Thymus (tissue), 11 donors: ENCODE measurements at regions not wholly inside any gene's neighbourhood (a gene's known extent, or its start where the extent isn't known, plus 50 kb on each side); places are given as distances from the start of the nearest gene placed in this dataset.
"Not testable (repeated sequence)": the region's sequence is repeated elsewhere in the genome, so short reads cannot be mapped to it uniquely, and the experiment has no call there.

Experiments used
- DNase-seq, 9 donors: peaks; one replicate each; pipeline ENCODE4 v3.0.0-alpha.2; 2013; ENCODE audit warnings: low spot score in 9 of 9, low read depth in 6 of 9, missing footprints in 1 of 9
- H3K27ac ChIP-seq, 2 donors: one replicate each; pipeline ENCODE4 v1.5.1; 2013; ENCODE audit warnings: control low read depth in 1 of 2, low read depth in 1 of 2, low read length in 1 of 2, mild to moderate bottlenecking in 1 of 2, moderate library complexity in 1 of 2
- H3K27me3 ChIP-seq, 2 donors: one replicate each; pipeline ENCODE4 v1.5.1; 2013; ENCODE audit warnings: low read length in 1 of 2; ENCODE audit not compliant: control insufficient read depth in 2 of 2, insufficient read depth in 1 of 2
- H3K36me3 ChIP-seq, 2 donors: one replicate each; pipeline ENCODE4 v1.5.1; 2013; ENCODE audit warnings: low read length in 1 of 2, mild to moderate bottlenecking in 1 of 2, moderate library complexity in 1 of 2; ENCODE audit not compliant: control insufficient read depth in 2 of 2, insufficient read depth in 2 of 2
- H3K4me1 ChIP-seq, 2 donors: one replicate each; pipeline ENCODE4 v1.5.1; 2013; ENCODE audit warnings: low read length in 2 of 2; ENCODE audit not compliant: control insufficient read depth in 2 of 2, insufficient read depth in 2 of 2
- H3K4me3 ChIP-seq, 2 donors: one replicate each; pipeline ENCODE4 v1.5.1; 2013; ENCODE audit warnings: low read length in 2 of 2, control low read depth in 1 of 2, mild to moderate bottlenecking in 1 of 2
- H3K9me3 ChIP-seq, 2 donors: one replicate each; pipeline ENCODE4 v1.5.1; 2013; ENCODE audit warnings: low read length in 1 of 2, mild to moderate bottlenecking in 1 of 2; ENCODE audit not compliant: control insufficient read depth in 2 of 2, insufficient read depth in 1 of 2
- WGBS: extraction: QIAGEN DNeasy Blood & Tissue Kit; methylation state at CpG from one replicate; pipeline ENCODE4 v1.1.7; 2013; 5-methylcytosine and 5-hydroxymethylcytosine counted together
- donor health status: healthy.

- WGBS: 90% methylated on average over 1 of the region's 1 CpG
- no peak overlapping the region for H3K4me3 ChIP-seq
Measured at GRCh38 chr6:80437221-80437620, 330.8 kb downstream of the BCKDHB start.

GRCh38 chr6:80436663-80437062 is 330.2 kb downstream of the BCKDHB start:
- H3K4me3 ChIP-seq: no peak overlapping the region
- WGBS: 97% methylated on average over 1 of the region's 1 CpG
- no peaks in the 10 kb centered on the region for H3K27me3 ChIP-seq
- H3K27ac ChIP-seq: no peak overlapping the region
- peaks cover 0 to 7% of the 10 kb centered on the region in 2 donors for H3K9me3 ChIP-seq
- DNase-seq: no peak
- H3K36me3 ChIP-seq: no peaks in the 10 kb centered on the region
- H3K4me1 ChIP-seq: no peaks in the 10 kb centered on the region

More at GRCh38 chr6:80437221-80437620, 330.8 kb downstream of the BCKDHB start:
- DNase-seq: no peak
- peaks cover 0 to 7% of the 10 kb centered on the region in 2 donors for H3K9me3 ChIP-seq
- no peak overlapping the region for H3K27ac ChIP-seq
- H3K27me3 ChIP-seq: no peaks in the 10 kb centered on the region
- no peaks in the 10 kb centered on the region for H3K4me1 ChIP-seq
- H3K36me3 ChIP-seq: no peaks in the 10 kb centered on the region

GRCh38 chr6:80435457-80435856 is 329.0 kb downstream of the BCKDHB start:
- Histone ChIP-seq H3K36me3 (no peaks in the 10 kb centered on the region), H3K27me3 (no peaks in the 10 kb centered on the region), H3K4me1 (no peaks in the 10 kb centered on the region), H3K4me3 (no peak overlapping the region), H3K27ac (no peak overlapping the region), H3K9me3 (peaks cover 0 to 7% of the 10 kb centered on the region in 2 donors)
- no peak for DNase-seq
- 94% methylated on average over 5 of the region's 5 CpGs for WGBS

GRCh38 chr6:80434691-80435350 is 328.4 kb downstream of the BCKDHB start:
- Histone ChIP-seq H3K36me3 (no peaks in the 10 kb centered on the region), H3K4me1 (no peaks in the 10 kb centered on the region), H3K4me3 (no peak overlapping the region), H3K9me3 (peaks cover 0 to 7% of the 10 kb centered on the region in 2 donors), H3K27me3 (no peaks in the 10 kb centered on the region), H3K27ac (no peak overlapping the region)
- DNase-seq: no peak
- WGBS: 90% methylated on average over 4 of the region's 4 CpGs

DNA sequence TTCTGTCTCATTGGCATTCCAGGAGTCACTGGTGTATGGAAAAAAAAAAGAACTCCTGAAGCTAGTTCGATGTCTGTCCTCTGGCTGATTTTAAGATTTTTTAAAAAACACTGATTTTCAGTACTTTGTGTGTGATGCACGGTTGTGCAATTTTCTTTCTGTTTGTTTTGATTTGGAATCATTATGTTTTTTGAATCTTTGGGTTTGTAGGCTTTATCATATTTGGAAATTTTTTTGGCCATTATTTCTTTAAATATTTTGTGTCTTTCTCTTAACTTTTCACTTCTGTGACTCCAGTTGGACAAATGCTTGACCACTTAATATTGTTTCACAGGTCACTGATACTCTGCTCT is 327.2 kb downstream of the BCKDHB start:
- Histone ChIP-seq H3K9me3 (peaks cover 0 to 7% of the 10 kb centered on the region in 2 donors), H3K36me3 (no peaks in the 10 kb centered on the region), H3K27ac (no peak overlapping the region), H3K27me3 (no peaks in the 10 kb centered on the region), H3K4me3 (no peak overlapping the region), H3K4me1 (no peaks in the 10 kb centered on the region)
- DNase-seq: no peak
- WGBS: 92% methylated on average over 2 of the region's 2 CpGs

DNA sequence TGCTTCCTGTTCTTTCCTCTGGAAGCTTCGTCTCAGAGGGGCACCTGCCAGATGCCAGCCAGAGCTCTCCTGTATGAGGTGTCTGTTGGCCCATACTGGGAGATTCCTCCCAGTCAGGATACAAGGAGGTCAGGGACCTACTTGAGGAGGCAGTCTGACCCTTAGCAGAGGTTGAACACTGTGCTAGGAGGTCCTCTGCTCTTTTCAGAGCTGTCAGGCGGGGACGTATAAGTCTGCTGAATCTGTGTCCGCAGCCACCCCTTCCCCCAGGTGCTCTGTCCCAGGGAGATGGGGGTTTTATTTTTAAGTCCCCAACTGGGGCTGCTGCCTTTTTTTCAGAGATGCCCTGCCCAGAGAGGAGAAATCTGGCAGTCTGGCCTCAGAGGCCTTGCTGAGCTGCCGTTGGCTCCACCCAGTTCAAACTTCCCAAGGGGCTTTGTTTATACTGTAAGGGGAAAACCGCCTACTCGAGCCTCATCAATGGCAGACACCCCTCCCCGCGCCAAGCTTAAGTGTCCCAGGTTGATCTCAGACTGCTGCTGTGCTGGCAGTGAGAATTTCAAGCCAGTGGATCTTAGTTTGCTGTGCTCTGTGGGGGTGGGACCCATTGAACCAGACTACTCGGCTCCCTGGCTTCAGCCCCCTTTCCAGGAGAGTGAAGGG is 326.7 kb downstream of the BCKDHB start:
- Histone ChIP-seq H3K9me3 (peaks cover 0 to 7% of the 10 kb centered on the region in 2 donors), H3K36me3 (no peaks in the 10 kb centered on the region), H3K27ac (no peak overlapping the region), H3K4me1 (no peaks in the 10 kb centered on the region), H3K27me3 (no peaks in the 10 kb centered on the region), H3K4me3 (no peak overlapping the region)
- 85% methylated on average over 10 of the region's 10 CpGs for WGBS
- DNase-seq: no peak

DNA sequence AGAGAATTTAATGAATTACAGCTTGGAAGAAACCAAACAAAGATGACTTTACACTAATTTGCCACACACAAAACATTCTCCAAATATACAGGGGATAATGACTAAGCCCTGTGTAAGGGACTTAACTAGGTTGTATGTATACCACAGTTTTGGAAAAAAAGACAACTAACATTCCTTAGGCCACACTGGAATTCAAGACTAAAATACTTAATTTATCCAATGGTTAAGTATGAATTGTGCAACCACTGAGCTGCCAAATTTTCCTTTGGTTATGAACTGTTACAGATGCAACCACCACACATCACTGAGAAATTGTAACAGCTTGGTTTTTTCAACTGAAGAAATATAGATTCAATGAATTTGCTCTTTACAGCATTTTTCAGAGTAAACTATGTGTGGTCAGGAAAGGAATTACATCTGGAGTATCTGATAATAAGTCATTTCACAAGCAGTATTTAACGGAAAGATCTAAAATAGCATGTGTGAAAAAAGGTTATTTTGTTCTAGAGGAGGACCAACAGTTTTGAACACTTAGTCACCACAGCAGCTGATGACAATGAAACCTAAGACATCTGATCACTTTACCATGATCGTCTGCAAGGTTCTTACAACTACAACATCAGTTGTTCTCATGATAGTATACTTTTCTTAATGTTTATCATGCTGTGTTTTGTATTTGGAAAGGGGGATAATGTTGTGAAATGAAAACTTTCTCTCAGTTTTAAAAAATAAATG is 318.8 kb downstream of the BCKDHB start:
- no peak overlapping the region for H3K4me3 ChIP-seq
- peaks cover 0 to 7% of the 10 kb centered on the region in 2 donors for H3K9me3 ChIP-seq
- H3K27me3 ChIP-seq: no peaks in the 10 kb centered on the region
- no peaks in the 10 kb centered on the region for H3K4me1 ChIP-seq
- WGBS: 94% methylated on average over 2 of the region's 2 CpGs
- no peak for DNase-seq
- H3K36me3 ChIP-seq: no peaks in the 10 kb centered on the region
- no peak overlapping the region for H3K27ac ChIP-seq

- Histone ChIP-seq H3K4me3 (no peak overlapping the region), H3K9me3 (peaks cover 0 to 7% of the 10 kb centered on the region in 2 donors), H3K4me1 (no peaks in the 10 kb centered on the region), H3K27ac (no peak overlapping the region), H3K27me3 (no peaks in the 10 kb centered on the region), H3K36me3 (no peaks in the 10 kb centered on the region)
- WGBS: 96% methylated on average over 8 of the region's 8 CpGs
- DNase-seq: no peak
Measured at GRCh38 chr6:80411486-80411885, 305.0 kb downstream of the BCKDHB start.

DNA sequence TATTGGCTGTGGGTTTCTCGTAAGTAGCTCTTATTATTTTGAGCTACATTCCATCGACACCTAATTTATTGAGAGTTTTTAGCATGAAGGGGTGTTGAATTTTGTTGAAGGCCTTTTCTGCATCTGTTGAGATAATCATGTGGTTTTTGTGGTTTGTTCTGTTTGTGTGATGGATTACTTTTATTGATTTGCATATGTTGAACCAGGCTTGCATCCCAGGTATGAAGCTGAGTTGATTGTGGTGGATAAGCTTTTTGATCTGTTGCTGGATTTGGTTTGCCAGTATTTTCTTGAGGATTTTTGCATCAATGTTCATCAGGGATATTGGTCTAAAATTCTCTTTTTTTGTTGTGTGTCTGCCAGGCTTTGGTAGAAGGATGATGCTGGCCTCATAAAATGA is 301.5 kb downstream of the BCKDHB start:
- 98% methylated on average over 2 of the region's 2 CpGs for WGBS
- H3K4me3 ChIP-seq, H3K27me3 ChIP-seq, H3K36me3 ChIP-seq, H3K4me1 ChIP-seq, H3K9me3 ChIP-seq, DNase-seq, H3K27ac ChIP-seq: not testable (repeated sequence)
